HG02763 (cell line): ENCODE measurements at regions not wholly inside any gene's neighbourhood (a gene's known extent, or its start where the extent isn't known, plus 50 kb on each side); places are given as distances from the start of the nearest gene placed in this dataset.
"Not testable (repeated sequence)": the region's sequence is repeated elsewhere in the genome, so short reads cannot be mapped to it uniquely, and the experiment has no call there.

Source experiments
- ATAC-seq: cut with Tn5 transposase; IDR thresholded peaks from one replicate; pipeline ENCODE4 v1.9.1; 2021; ENCODE audit warnings: mild to moderate bottlenecking, moderate library complexity; ENCODE audit not compliant: unreplicated experiment

DNA sequence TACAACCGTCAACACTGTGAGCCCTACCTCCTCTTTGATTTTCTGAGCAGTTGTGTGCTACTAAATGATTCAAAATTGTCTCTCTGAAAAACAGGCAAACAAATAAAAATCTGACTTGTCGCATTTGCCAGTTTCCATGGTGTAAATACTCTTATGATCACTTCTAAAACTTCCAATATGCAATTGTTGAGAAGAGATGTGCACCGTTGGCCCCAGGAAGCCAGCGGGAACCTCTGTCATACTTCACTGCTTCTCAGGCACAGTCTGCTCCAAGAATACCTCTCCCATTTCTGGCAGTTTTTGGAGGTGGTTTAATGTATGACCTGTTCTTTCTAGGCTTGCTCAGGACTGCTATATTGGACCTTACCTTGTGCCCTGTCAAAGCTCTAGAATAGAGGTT lies 196.0 kb upstream of the NCAM2 start:
- no peak for ATAC-seq

DNA sequence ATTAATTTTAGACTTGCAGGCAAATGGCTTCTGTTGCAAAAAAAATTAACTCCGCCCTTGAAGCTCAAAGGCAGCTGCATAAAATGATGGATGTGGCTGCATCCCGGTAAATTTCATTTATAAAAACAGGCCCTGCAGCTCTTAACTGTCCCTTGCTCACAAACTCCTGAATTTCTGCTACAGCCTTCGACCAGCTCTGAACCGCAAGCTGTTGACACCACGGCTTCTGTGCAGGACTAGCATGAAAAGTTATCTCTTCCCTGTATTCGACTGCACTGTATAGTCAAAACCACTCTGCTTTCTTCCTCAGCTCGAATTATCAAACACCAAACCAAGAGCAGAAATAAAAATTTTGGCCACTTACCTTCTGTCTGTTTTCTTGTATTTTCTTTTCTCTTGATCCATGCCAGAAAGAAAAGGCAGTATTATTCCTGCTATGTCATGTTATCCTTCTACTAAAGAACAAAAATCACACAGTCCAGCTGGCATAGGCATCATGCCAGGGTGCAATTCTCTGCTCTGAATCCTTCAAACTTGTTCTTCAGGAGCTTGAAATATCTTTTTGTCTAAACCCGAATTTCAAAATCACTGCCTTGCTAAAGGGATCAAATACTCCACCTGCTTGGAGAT lies 195.5 kb upstream of the NCAM2 start:
- no peak for ATAC-seq

DNA sequence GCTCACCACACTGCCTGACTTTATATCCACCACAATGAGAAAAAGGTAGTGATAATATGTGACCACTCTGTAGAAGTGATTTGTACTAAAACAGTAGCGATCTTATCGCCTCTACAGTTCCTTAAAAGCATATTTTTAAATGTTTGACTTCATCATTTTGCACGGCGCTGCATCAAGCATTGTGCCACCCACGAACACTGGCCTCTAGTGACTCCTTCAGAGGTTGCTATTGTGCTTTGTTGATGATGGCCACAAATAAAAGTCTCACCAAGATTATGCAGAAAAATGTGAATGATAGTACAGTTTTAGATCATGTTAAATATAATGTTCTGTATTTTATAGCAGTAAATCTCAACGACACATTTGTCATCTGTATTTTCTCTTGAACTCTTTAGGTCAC lies 186.5 kb upstream of the NCAM2 start:
- ATAC-seq: no peak

DNA sequence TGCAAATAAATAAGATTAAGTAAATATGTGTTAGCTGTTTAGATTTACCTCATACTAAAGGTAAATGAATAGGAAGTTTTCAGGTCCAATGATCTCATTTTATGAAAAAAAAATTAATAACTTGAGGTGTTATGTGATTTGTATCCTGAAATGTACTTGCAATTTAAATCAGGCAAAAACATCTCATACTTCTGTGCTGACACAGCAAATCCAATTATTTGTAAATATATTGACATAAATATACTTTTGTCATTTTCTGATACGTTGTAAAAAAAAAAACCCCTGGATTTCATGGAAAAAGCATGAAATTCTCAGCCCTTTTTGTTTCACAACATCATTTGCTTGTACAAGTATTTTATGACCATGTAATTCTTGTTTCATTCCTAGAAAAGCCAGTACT lies 184.1 kb upstream of the NCAM2 start:
- no peak for ATAC-seq

DNA sequence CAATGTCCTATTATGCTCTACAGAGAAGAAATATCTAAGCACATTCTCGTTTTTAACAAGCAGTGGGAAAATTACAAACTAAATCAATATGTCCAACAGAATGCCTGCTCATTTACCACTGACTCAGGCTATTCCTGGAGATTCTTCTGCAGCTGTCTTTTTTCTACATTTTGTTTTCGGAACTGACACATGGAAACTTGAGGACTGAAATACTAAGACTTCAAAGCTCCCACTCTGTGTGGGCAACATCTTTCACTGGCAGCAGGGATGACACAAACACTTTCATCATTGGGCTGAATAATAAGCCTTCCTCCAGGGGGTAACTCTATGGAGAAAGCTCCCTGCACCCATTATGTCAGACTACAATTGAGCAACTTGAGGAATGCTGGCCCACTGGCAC lies 175.5 kb upstream of the NCAM2 start:
- no peak for ATAC-seq

DNA sequence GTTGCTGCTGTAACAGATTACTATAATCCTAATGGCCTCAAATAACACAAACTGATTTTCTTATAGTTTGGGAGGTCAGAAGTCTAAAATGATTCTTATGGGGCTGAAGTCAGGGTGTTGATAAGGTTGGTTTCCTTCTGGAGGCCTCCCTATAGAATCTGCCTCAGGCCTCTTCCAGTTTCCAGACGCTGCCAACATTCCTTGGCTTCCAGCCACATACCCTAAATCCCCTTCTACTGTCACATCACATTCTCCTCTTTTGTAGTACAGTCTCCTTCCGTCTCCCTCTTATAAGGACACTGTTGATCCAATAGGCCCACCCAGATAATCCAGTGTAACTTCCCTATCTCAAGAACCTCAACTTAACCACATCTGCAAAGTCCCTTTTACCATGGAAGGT lies 145.3 kb upstream of the NCAM2 start:
- no peak for ATAC-seq

DNA sequence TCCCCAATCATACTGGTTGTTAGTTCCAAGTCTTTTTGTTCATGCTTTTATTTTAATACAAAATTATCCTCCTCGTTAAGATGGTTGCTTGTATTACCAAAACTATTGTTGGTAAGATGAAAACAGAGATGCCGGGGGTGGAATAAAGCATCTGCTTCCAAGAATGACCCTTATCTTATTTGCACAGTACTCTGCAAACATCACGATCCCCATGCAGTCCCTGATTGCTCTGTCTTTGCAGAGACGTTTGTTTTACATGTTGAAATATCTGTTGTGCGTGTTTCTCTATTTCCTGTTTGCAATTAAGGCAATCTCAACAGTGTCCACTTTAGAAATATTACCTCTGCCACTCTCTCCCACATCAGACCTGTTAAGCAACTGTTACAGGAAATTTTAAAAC lies 141.3 kb upstream of the NCAM2 start:
- no peak for ATAC-seq

DNA sequence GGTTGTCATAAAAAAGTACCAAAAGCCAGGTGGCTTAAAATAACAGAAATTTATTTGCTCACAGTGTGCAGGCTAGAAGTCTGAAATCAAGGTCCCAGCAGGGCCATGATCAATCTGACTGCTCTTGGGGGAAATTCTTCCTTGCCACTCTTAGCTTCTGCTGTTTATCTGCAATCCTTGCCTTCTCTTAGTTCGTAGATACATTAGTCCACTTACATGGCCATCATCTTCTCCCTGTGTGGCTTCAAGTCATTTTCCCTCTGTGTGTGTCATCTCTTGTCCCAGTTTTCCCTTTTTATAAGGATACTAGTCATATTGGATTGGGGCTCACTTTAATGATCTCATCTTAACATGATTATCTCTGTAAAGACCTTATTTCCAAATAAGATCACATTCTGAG lies 124.0 kb upstream of the NCAM2 start:
- no peak for ATAC-seq

DNA sequence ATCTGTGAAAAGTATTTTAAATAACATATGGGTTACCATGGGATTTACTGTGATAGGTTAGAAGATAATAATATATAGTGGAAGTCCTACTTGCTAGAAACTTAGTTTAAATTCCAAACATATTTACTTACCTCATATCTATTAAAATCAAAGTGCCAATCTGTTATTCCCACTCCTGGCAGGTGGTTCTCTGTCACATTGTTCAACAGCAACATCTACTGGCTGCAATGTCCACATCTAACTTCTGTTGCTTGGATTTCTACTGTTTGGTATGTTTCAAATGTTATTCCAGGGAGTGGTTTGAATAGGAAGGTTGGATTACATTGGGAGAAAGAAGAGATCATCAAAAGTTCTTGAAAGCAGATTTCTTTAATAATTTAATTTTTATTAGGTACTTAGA lies 122.5 kb upstream of the NCAM2 start:
- no peak for ATAC-seq

DNA sequence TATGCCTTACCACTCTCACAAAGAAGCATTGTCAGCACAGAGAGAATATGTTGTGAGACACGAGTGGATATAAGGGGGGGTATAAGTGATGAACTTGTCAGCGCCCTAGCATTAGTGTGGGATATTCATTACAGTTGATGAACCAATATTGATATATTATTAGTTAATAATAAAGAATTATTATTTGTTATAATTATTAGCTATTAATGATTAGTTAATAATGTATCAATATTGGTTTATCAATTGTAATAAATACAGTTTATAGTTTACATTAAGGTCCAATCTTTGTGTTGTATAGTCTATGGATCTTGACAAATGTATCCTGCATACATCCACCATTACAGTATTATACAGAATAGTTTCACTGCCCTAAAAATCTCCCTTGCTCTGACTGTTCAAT lies 120.2 kb upstream of the NCAM2 start:
- ATAC-seq: no peak

DNA sequence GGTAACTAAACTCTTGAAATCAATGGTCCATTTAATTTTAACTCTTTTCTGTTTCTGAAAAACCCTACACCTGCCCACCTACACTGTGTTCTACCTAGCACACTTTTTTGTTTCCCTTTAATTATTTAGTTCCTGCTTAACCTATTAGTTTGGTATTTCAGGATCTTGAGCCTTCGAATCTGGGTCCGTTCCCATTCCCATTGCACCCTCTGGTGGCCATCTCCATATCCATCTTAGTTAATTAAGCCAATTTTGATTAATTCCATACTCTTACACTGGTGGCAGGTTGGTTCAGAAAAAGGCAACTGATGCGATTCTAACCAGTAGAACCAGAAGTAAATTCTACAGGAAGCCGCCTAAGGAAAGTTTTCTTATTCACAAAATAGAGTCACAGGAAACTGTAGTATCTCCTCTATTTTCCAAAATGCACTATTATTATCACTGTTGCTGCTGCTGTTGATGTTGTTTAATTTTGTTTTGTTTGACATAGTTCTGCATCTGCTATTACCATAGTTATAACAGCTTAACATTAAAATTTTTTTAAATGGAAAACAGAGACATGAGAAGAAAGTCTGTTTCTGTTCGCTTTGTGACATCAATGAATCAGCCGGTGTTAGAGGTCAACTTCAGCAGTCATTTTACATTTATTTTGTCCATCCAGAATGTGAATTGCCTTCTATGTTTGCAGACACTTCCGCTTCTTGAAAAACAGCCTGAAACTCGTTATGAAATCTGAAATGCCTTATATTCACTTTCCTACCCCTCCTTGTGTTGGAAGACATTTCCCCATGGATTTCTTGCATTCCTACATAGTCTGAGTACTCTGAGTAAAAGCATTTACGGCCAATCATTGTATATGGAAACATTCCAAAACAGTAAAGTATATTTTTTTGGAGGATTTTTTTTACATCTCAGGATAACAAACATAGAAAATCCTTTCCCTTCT lies 115.5 kb upstream of the NCAM2 start:
- ATAC-seq: no peak

DNA sequence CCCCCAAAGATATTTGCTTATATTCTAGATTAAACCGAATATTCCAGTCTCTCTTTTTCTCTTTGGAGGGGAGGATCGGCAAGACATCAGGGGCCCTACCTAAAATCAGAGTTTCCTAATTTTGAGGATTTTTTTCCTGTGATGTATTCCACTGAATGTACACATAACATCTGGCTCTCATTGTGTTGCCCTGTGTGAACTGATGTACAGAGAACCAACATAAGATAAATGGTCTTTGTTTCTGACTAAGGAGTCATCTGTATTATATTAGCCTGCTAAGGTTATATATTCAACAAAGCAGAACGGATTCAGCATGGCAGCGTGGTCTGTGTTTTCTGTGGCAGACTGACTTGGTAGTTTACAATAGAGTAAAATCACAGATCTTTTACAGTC lies 114.8 kb upstream of the NCAM2 start:
- no peak for ATAC-seq

DNA sequence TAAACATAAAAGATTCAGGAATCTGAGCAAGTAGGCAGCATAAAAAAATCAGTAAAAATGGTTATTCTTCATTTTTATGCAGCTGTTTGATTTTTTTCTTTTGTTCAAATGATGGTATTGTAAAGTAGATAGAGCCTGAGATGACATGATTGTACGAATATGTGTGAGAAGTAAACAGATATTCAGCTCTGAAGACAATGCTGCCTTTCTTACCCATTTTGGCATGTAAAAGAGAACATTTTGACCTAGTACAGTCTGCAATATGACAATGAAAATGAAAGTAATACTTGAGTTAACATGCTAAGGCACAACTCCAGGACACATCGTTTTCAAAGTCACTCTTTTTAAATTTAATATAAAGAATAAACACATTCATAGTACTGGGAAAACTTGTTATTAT lies 95.7 kb upstream of the NCAM2 start:
- ATAC-seq: no peak

DNA sequence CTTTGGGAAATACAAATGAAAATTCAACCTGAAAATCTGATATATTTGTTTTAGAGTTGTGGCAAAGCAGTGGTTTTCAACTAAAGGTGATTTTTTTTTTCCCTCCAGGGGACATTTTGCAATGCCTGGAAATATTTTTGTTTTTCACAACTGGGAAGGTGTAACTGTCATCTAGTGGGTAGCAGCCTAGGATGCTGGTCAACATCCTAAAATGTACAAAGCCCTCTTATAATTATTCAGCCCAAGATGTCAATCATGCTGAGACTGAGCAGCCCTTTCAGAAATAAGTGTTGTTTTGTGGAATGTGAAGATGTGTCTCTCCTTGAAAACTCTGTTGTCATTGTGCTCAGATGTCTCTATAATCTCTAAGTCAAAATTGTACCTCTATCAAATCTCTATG lies 95.2 kb upstream of the NCAM2 start:
- no peak for ATAC-seq

DNA sequence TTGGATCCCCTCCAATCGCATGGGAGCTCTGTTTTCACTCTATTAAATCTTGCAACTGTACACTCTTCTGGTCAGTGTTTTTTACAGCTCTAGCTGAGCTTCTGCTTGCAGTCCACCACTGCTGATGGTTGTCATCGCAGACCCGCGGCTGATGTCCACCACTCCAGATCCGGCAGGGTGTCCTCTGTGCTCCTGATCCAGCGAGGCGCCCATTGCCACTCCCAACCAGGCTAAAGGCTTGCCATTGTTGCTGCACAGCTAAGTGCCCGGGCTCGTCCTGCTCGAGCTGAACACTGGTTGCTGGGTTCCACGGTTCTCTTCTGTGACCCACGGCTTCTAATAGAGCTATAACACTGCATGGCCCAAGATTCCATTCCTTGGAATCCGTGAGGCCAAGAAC lies 70.7 kb upstream of the NCAM2 start:
- not testable (repeated sequence) for ATAC-seq

DNA sequence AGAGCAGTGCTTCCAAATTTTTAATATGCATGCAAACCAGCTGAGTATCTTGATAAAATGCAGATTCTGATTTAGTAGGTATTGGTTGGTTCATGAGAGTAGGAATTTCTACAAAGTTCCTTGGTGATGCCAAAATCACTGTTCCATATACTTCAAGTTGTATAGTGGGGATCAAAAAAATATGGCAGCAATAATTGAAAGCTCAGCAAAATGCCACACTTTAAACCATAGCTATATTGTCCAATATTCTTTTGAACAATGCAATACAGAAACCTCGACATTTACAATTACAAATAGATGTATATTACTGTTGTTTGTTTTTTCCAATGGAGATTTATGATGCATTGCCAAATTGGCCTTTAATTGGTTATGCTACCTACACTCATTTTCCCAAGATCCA lies 55.7 kb upstream of the NCAM2 start:
- ATAC-seq: no peak

DNA sequence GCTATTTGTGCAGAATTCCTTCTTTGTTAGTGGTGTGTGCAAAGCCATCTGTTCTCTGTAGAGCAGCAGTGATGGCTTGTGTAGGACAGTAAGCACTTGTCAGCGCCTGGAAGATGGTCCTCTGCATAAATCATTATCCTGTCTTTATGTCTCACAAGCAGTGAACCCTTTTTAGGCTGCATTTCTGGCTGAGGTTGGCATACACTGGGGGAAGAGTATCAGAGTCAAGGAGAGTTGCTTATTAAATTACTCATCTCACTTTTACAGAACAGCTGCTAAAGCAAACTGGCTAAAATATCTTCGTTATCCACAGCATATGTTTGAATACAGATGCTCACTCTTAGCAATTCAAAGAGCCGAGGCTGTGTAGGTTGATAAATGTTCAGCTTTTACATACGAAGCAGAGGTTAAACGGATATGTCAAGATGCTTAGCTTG lies 54.6 kb upstream of the NCAM2 start:
- ATAC-seq: no peak

DNA sequence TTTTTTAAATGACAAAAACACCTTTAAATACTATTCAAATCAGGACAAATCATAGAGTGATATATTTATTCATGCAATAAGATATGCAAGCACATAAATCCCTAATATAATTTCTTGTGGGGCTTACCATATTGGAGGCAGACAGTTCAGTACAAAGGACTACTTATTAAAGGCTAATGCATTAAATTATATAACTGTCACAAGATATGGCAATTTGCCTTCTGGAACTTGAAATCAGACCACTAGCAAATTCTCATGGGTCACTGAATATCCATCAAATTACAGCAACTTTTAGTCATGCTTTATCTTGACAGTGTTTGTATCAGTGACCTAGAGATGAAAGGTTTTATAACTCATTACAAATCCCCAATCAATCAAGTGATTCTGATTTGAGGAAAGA lies 54.1 kb upstream of the NCAM2 start:
- no peak for ATAC-seq

DNA sequence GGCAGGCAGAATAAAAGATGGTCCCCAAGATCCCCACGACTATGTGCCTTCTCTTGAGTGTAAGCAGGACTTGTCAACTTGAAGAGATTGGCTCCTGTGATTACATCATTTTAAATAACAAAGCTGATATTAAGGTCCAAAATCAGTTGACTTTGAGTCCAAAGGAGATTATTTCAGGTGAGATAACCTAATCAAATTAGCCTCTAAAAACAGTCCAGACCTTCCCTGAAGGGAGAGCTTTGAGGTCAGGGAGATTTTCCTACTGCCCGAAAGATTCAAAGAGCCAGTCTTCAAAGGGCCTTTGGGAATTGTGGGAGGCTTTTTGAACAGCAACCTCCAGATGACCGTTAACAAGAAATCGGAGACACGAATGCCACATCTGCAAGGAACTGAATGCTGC lies 51.5 kb upstream of the NCAM2 start:
- ATAC-seq: no peak
